ENCODE measurements at regions not wholly inside any gene's neighbourhood (a gene's known extent, or its start where the extent isn't known, plus 50 kb on each side); places are given as distances from the start of the nearest gene placed in this dataset.

GRCh38 chr18:46179306-46179705 is 75.1 kb downstream of the HAUS1 start:
- TF ChIP-seq MAX (IDR thresholded peaks at IDR 0.05) (no peak), CTCF (IDR thresholded peaks at IDR 0.05; ENCODE audit: low read depth, low read length, missing input control) (no peak), RXRA (IDR thresholded peaks at IDR 0.05) (no peak), EGR1 (IDR thresholded peaks at IDR 0.05; ENCODE audit: low read depth in 2 of 2) (no peak), HNF4A (conservative IDR thresholded peaks at IDR 0.05) (no peak), REST (IDR thresholded peaks at IDR 0.05) (no peak), FOXA1 (IDR thresholded peaks at IDR 0.05) (no peak), HNF4G (IDR thresholded peaks at IDR 0.05) (no peak), GABPA (IDR thresholded peaks at IDR 0.05 in 1 of 2, conservative IDR thresholded peaks at IDR 0.05 in 1 of 2) (no peak)

Measured in liver (tissue), 3 donors.